HUES6 (cell line): ENCODE measurements at regions not wholly inside any gene's neighbourhood (a gene's known extent, or its start where the extent isn't known, plus 50 kb on each side); places are given as distances from the start of the nearest gene placed in this dataset.
"Not testable (repeated sequence)": the region's sequence is repeated elsewhere in the genome, so short reads cannot be mapped to it uniquely, and the experiment has no call there.

Source experiments
- H3K27ac ChIP-seq: 2 replicates; pipeline ENCODE4 v1.7.0; 2013; ENCODE audit warnings: low read depth, mild to moderate bottlenecking, low read length, inconsistent platforms
- H3K27me3 ChIP-seq: 2 replicates; pipeline ENCODE4 v1.6.1; 2013; ENCODE audit warnings: low read length; ENCODE audit not compliant: control insufficient read depth, insufficient read depth
- H3K36me3 ChIP-seq: 2 replicates; pipeline ENCODE4 v1.6.1; 2013; ENCODE audit warnings: low read length; ENCODE audit not compliant: control insufficient read depth, insufficient read depth
- H3K4me1 ChIP-seq: 2 replicates; pipeline ENCODE4 v1.6.1; 2013; ENCODE audit warnings: low read length; ENCODE audit not compliant: control insufficient read depth, insufficient read depth
- H3K4me3 ChIP-seq: 2 replicates; pipeline ENCODE4 v1.5.1; 2013; ENCODE audit warnings: low read depth, low read length
- H3K9ac ChIP-seq: one replicate; pipeline ENCODE4 v1.6.1; 2013; ENCODE audit warnings: mild to moderate bottlenecking, low read length
- H3K9me3 ChIP-seq: 2 replicates; pipeline ENCODE4 v1.6.1; 2013; ENCODE audit warnings: low read depth, low read length; ENCODE audit not compliant: control insufficient read depth, insufficient read depth

- H3K4me3 ChIP-seq, H3K27ac ChIP-seq, H3K36me3 ChIP-seq, H3K27me3 ChIP-seq, H3K9ac ChIP-seq: not testable (repeated sequence)
- H3K4me1 ChIP-seq = peaks cover 15% of the 10 kb centered on the region
- H3K9me3 ChIP-seq = peaks cover 12% of the 10 kb centered on the region; the same call in 1 of the 2 replicates
These were observed 138.4 kb downstream of the ADCYAP1 start for GRCh38 chr18:1043039-1043438.

DNA sequence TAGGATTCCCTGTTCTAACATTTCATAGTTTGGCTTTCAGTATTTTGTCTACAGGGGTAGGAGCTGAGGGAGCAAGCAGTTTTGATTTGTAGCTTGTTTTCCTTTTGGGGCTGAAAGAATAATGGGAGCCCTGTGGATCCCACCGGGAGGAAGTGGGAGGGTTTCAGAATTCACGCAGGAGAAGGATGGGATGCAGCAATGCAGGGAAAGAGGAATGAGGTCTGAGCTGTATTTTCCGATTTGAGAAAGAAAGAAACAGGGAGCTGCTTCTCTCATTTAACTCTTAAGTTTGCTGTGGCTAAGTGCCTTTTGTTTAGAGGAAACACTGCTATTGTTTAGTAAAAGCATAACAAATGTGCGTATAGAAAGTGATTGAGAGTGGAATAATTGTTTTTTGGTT lies 141.0 kb downstream of the ADCYAP1 start:
- no peak overlapping the region for H3K27ac ChIP-seq
- no peaks in the 10 kb centered on the region for H3K36me3 ChIP-seq
- H3K4me3 ChIP-seq = peak overlapping the region; percentile 23; the same call in 1 of the 2 replicates
- peaks cover 18% of the 10 kb centered on the region for H3K4me1 ChIP-seq
- no peak overlapping the region for H3K9ac ChIP-seq
- H3K9me3 ChIP-seq = peaks cover 7% of the 10 kb centered on the region; the same call in 1 of the 2 replicates
- no peaks in the 10 kb centered on the region for H3K27me3 ChIP-seq

GRCh38 chr18:1047406-1047805 lies 142.7 kb downstream of the ADCYAP1 start:
- H3K36me3 ChIP-seq = no peaks in the 10 kb centered on the region
- H3K4me1 ChIP-seq = peaks cover 18% of the 10 kb centered on the region
- H3K9me3 ChIP-seq = peaks cover 5% of the 10 kb centered on the region; the same call in 1 of the 2 replicates
- H3K27ac ChIP-seq = no peak overlapping the region
- no peak overlapping the region for H3K4me3 ChIP-seq
- no peaks in the 10 kb centered on the region for H3K27me3 ChIP-seq
- H3K9ac ChIP-seq = no peak overlapping the region

DNA sequence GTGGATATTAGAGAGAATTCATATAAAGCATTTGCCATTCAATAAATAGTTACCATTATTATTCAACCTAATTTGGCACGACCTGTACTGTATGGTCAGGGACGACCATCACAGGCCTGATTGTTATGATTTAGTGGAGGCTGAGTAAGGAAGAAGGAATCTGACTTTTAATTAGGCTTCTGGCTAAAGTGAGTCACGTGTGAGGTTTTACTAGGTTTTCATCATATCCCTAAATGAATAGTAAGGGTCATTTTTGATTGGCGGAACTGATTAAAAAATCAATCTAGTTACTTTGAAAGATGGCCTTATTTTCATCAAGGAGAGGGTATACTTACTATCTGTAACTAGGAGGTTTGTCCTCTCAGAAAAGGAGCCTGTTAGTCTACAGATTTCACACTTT lies 143.4 kb downstream of the ADCYAP1 start:
- H3K9ac ChIP-seq = no peak overlapping the region
- H3K27ac ChIP-seq = 0 out of 2 replicates have a peak overlapping the region, but pooled peaks have one; percentile 26
- no peaks in the 10 kb centered on the region for H3K36me3 ChIP-seq
- H3K27me3 ChIP-seq = no peaks in the 10 kb centered on the region
- H3K9me3 ChIP-seq = peaks cover 3% of the 10 kb centered on the region; the same call in 1 of the 2 replicates
- H3K4me1 ChIP-seq = peaks cover 18% of the 10 kb centered on the region
- H3K4me3 ChIP-seq = no peak overlapping the region

DNA sequence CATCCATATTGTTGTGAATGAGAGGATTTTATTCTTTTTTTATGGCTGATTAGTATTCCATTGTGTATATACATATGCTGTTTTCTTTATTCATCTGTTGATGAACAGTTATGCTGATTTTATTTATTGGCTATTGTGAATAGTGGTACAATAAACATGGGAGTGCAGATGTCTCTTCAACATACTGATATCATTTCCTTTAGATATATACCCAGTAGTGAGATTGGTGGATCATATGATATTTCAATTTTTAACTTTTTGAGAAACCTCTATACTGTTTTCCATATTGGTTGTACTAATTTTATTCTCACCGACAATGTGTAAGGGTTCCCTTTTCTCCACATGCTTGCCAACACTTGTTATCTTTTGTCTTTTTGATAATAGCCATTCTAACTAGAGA lies 144.5 kb downstream of the ADCYAP1 start:
- Histone ChIP-seq H3K27ac (no peak overlapping the region), H3K27me3 (no peaks in the 10 kb centered on the region), H3K9me3 (no peaks in the 10 kb centered on the region), H3K9ac (no peak overlapping the region), H3K4me3 (no peak overlapping the region), H3K4me1 (peaks cover 20% of the 10 kb centered on the region), H3K36me3 (no peaks in the 10 kb centered on the region)

DNA sequence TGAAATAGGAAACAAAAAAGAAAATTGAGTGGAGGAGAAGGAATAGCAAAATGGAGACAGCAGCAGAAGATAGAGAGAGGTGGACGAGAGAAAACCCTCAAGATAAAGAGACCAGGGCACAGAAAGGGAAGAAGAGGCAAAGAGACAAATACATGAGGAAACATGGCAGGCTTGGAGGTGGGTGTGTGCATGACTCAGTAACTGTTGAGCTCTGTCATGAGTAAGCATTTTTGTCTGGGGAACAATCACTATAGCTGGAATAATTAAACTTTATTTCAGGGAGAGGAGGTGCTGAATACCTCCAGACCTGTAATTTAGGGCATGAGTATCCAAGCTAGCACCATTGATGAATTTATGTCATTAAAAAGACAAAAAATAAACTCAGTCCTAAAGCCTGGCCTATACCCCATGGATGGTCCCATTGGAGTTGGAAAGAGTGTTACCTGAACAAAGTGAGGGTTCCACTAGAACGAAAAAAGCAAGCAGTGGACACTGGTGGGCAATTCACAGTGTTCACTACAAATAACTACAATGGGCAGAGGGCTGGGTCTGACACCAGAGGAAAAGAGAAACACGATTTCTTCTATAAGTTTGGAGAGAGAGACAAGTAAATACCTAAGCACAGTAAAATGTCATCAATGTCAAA lies 145.5 kb downstream of the ADCYAP1 start:
- Histone ChIP-seq H3K9ac (no peak overlapping the region), H3K4me1 (peaks cover 20% of the 10 kb centered on the region), H3K27ac (no peak overlapping the region), H3K27me3 (no peaks in the 10 kb centered on the region), H3K36me3 (no peaks in the 10 kb centered on the region), H3K4me3 (no peak overlapping the region), H3K9me3 (no peaks in the 10 kb centered on the region)

- Histone ChIP-seq H3K4me1 (peaks cover 10% of the 10 kb centered on the region; the same call in 1 of the 2 replicates), H3K27me3 (no peaks in the 10 kb centered on the region), H3K36me3 (no peaks in the 10 kb centered on the region), H3K9ac (no peak overlapping the region), H3K4me3 (no peak overlapping the region), H3K27ac (no peak overlapping the region), H3K9me3 (peaks cover 7% of the 10 kb centered on the region; the same call in 1 of the 2 replicates)
These were observed 147.6 kb downstream of the ADCYAP1 start for GRCh38 chr18:1052301-1052700.

DNA sequence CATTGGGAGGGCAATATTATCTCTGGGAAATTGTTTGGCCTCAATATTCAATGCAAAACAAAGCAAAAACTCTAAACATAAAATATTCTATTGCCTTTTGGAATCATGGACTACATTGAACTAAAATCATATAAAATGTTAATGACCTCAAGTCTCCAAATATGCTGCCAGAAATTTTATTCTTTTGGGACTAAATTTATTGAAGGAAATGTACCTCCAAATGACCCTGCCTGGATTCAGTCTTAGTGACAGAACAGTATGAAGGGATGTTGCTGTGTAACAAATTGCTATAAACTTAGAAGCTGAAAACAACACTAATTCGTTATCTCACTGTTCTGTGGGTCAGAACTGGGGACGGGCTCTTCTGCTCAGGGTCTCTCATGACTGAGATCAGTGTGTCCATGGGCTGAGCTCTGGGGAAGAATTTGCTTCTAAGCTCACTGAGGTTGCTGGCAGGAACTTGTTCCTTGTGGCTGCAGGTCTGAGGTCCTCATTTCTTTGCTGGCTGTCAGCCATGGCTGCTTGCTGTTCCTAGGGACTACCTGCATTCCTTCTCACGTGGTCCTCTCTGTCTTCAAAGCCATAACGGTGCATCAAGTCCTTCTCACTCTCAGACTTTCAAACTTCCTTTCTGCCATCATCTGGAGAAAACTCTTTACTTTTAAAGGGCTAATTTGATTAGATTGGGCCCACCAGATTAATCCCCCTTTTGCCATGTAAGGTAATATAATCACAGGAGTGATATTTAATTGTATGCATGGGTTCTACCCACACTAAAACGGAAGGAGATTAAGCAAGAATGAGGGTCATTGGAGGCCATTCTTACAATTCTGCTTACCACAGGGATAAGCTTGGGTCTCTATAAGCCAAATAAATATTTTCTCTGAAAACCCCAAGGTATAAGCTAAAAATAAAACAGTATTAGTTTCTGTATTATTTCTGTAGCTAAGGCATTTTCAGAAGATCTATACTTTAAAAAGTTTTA lies 149.0 kb downstream of the ADCYAP1 start:
- Histone ChIP-seq H3K4me1 (peaks cover 2% of the 10 kb centered on the region; the same call in 1 of the 2 replicates), H3K4me3 (no peak overlapping the region), H3K9me3 (peaks cover 10% of the 10 kb centered on the region; the same call in 1 of the 2 replicates), H3K27me3 (no peaks in the 10 kb centered on the region), H3K36me3 (no peaks in the 10 kb centered on the region), H3K27ac (no peak overlapping the region), H3K9ac (no peak overlapping the region)

DNA sequence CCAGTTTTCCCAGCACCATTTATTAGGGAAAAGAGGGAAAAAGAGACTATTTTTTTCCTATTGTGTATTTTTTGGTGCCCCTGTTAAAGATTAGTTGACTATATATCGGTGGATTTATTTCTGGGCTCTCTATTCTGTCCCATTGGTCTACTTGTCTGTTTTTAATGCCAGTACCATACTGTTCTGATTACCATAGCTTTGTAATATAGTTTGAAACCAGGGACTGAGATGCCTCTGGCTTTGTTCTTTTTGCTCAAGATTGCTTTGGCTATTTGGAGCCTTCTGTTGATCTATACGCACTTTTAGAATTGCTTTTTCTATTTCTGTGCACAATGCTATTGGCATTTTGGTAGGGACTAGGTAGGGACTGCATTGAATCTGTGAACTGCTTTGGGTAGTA lies 151.7 kb downstream of the ADCYAP1 start:
- peaks cover 2% of the 10 kb centered on the region; the same call in 1 of the 2 replicates for H3K4me1 ChIP-seq
- no peak overlapping the region for H3K27ac ChIP-seq
- H3K36me3 ChIP-seq = no peaks in the 10 kb centered on the region
- H3K27me3 ChIP-seq = no peaks in the 10 kb centered on the region
- peaks cover 10% of the 10 kb centered on the region; the same call in 1 of the 2 replicates for H3K9me3 ChIP-seq
- no peak overlapping the region for H3K4me3 ChIP-seq
- no peak overlapping the region for H3K9ac ChIP-seq

GRCh38 chr18:1057367-1057766 lies 152.7 kb downstream of the ADCYAP1 start:
- H3K27me3 ChIP-seq = no peaks in the 10 kb centered on the region
- H3K36me3 ChIP-seq = no peaks in the 10 kb centered on the region
- H3K9me3 ChIP-seq = peaks cover 10% of the 10 kb centered on the region; the same call in 1 of the 2 replicates

DNA sequence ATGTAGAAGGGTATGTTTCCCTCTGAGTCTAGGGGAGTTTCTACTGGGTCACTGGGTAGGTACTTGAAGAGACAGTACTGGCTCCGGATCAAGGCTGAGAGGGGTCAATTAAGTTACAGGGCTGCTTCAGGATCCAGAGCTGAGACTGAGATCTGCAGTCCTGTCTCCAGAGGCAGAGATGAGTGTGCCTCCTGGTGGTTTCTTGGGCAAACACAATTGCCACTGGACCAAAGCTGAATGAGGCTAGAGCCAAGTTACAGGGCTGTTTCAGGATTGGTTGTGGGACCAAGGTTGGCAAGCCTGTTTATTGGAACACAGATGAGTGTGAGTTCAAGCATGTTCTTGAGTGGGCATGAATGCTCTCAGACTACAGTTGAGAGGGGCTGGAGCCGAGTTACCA lies 157.9 kb downstream of the ADCYAP1 start:
- Histone ChIP-seq H3K36me3 (no peaks in the 10 kb centered on the region), H3K27me3 (no peaks in the 10 kb centered on the region), H3K27ac (no peak overlapping the region), H3K9ac (no peak overlapping the region), H3K9me3 (peaks cover 2% of the 10 kb centered on the region; the same call in 1 of the 2 replicates), H3K4me3 (no peak overlapping the region), H3K4me1 (no peaks in the 10 kb centered on the region)

More at GRCh38 chr18:1057367-1057766, 152.7 kb downstream of the ADCYAP1 start:
- Histone ChIP-seq H3K4me3 (no peak overlapping the region), H3K9ac (no peak overlapping the region), H3K4me1 (peaks cover 2% of the 10 kb centered on the region; the same call in 1 of the 2 replicates), H3K27ac (no peak overlapping the region)
